Activated CD8-positive, alpha-beta T cell treated with anti-CD3 and anti-CD28 coated beads for 36 hours (primary cell): ENCODE measurements at regions not wholly inside any gene's neighbourhood (a gene's known extent, or its start where the extent isn't known, plus 50 kb on each side); places are given as distances from the start of the nearest gene placed in this dataset.

Experiments
- ATAC-seq: fragments of 200-7000 bp; cut with Tn5 transposase; one replicate; pipeline ENCODE4 v1.10.0; 2021; ENCODE audit warnings: mild to moderate bottlenecking, moderate library complexity
- CTCF ChIA-PET: fragments of 350-600 bp; sonication (Branson Sonifier 250); formaldehyde crosslinking; loops from one replicate; lab custom pipeline; 2021; ENCODE audit warnings: antibody characterized with exemption; lab: Charles Lee
- POLR2A ChIA-PET: fragments of 350-600 bp; sonication (Branson Sonifier 250); formaldehyde crosslinking; loops from one replicate; lab custom pipeline; 2021; ENCODE audit warnings: antibody characterized with exemption; lab: Charles Lee
- DNase-seq: peaks from one replicate; pipeline ENCODE4 v3.0.0-alpha.2; 2020
- H3K27ac Mint-ChIP-seq: one replicate; pipeline ENCODE4 v1.8.0; 2021; ENCODE audit warnings: mild to moderate bottlenecking, mixed read lengths
- H3K27me3 Mint-ChIP-seq: one replicate; pipeline ENCODE4 v1.8.0; 2021; ENCODE audit warnings: mixed read lengths
- H3K36me3 Mint-ChIP-seq: one replicate; pipeline ENCODE4 v1.8.0; 2021; ENCODE audit warnings: low read depth, mixed read lengths
- H3K4me1 Mint-ChIP-seq: one replicate; pipeline ENCODE4 v1.8.0; 2021; ENCODE audit warnings: low read depth, mixed read lengths
- H3K4me3 Mint-ChIP-seq: one replicate; pipeline ENCODE4 v1.8.0; 2021; ENCODE audit warnings: mild to moderate bottlenecking, moderate library complexity, mixed read lengths
- H3K9me3 Mint-ChIP-seq: one replicate; pipeline ENCODE4 v1.8.0; 2021; ENCODE audit warnings: mixed read lengths
- CTCF ChIP-seq: fragments of 200-600 bp; IDR thresholded peaks from one replicate; pipeline ENCODE4 v1.8.0; 2022; ENCODE audit warnings: antibody characterized with exemption, mild to moderate bottlenecking
- intact Hi-C: fragments of 100-400 bp; cut with micrococcal nuclease; formaldehyde crosslinking; loops from one replicate; pipeline ENCODE4 v1.10.0; 2022

GRCh38 chr16:59993101-59993500 lies 1259.0 kb upstream of the GOT2 start:
- intact Hi-C loops: no loop called here
- no peaks in the 10 kb centered on the region for H3K27me3 Mint-ChIP-seq
- no peak overlapping the region for H3K4me3 Mint-ChIP-seq
- no peak overlapping the region for H3K27ac Mint-ChIP-seq
- no peaks in the 10 kb centered on the region for H3K36me3 Mint-ChIP-seq
- peaks cover 26% of the 10 kb centered on the region for H3K9me3 Mint-ChIP-seq
- no peak for ATAC-seq
- no peak for DNase-seq
- no peak for TF ChIP-seq CTCF
- ChIA-PET POLR2A (interaction anchor here (1.1 kb wide), 1 partner anchor 44 kb away, joined by 3 read pairs; no protein-coding TSS in a partner anchor), CTCF (no interaction called here)
- H3K4me1 Mint-ChIP-seq: no peaks in the 10 kb centered on the region

- no peaks in the 10 kb centered on the region for H3K27me3 Mint-ChIP-seq
- intact Hi-C loops: no loop called here
- no peaks in the 10 kb centered on the region for H3K4me1 Mint-ChIP-seq
- ATAC-seq (no peak), DNase-seq (no peak)
- no peaks in the 10 kb centered on the region for H3K36me3 Mint-ChIP-seq
- no peak overlapping the region for H3K4me3 Mint-ChIP-seq
- ChIA-PET POLR2A (no interaction called here), CTCF (no interaction called here)
- H3K27ac Mint-ChIP-seq: no peak overlapping the region
- peaks cover 26% of the 10 kb centered on the region for H3K9me3 Mint-ChIP-seq
- no peak for TF ChIP-seq CTCF
These were observed 1257.1 kb upstream of the GOT2 start for GRCh38 chr16:59991171-59991570.

GRCh38 chr16:59988591-59988990 lies 1254.5 kb upstream of the GOT2 start:
- CTCF ChIA-PET: no interaction called here
- H3K36me3 Mint-ChIP-seq: no peaks in the 10 kb centered on the region
- peaks cover 22% of the 10 kb centered on the region for H3K9me3 Mint-ChIP-seq
- ATAC-seq (no peak), DNase-seq (no peak)
- intact Hi-C loops: no loop called here
- no peak for TF ChIP-seq CTCF
- H3K4me3 Mint-ChIP-seq: no peak overlapping the region
- H3K27ac Mint-ChIP-seq: no peak overlapping the region
- no peaks in the 10 kb centered on the region for H3K4me1 Mint-ChIP-seq
- POLR2A ChIA-PET: no interaction called here
- H3K27me3 Mint-ChIP-seq: no peaks in the 10 kb centered on the region

GRCh38 chr16:59975953-59976352 lies 1241.8 kb upstream of the GOT2 start:
- DNase-seq: no peak
- Mint-ChIP-seq H3K27me3 (no peaks in the 10 kb centered on the region), H3K36me3 (no peaks in the 10 kb centered on the region), H3K4me1 (no peaks in the 10 kb centered on the region), H3K9me3 (peaks cover 9% of the 10 kb centered on the region), H3K27ac (no peak overlapping the region), H3K4me3 (no peak overlapping the region)
- intact Hi-C loops: no loop called here
- no peak for ATAC-seq
- ChIA-PET POLR2A (no interaction called here), CTCF (no interaction called here)
- no peak for TF ChIP-seq CTCF

- ChIA-PET POLR2A (no interaction called here), CTCF (no interaction called here)
- no peak for ATAC-seq
These were observed 1239.8 kb upstream of the GOT2 start for GRCh38 chr16:59973966-59974365.

More at GRCh38 chr16:59973966-59974365, 1239.8 kb upstream of the GOT2 start:
- no peak for TF ChIP-seq CTCF
- Mint-ChIP-seq H3K27ac (no peak overlapping the region), H3K9me3 (peaks cover 13% of the 10 kb centered on the region), H3K4me1 (no peaks in the 10 kb centered on the region), H3K27me3 (no peaks in the 10 kb centered on the region), H3K4me3 (no peak overlapping the region), H3K36me3 (no peaks in the 10 kb centered on the region)
- no peak for DNase-seq
- intact Hi-C loops: no loop called here
